ENCODE measurements at regions not wholly inside any gene's neighbourhood (a gene's known extent, or its start where the extent isn't known, plus 50 kb on each side); places are given as distances from the start of the nearest gene placed in this dataset.

- H3F3A ChIP-seq (ENCODE audit: insufficient read depth, low read length, poor library complexity, severe bottlenecking) = no peaks in the 10 kb centered on the region
- no peaks in the 10 kb centered on the region for H3K9me3 ChIP-seq (ENCODE audit: low read length)
- no peak overlapping the region for H3K9ac ChIP-seq (ENCODE audit: low read length)
- no peak overlapping the region for H3K27ac ChIP-seq (ENCODE audit: low read length)
- no peaks in the 10 kb centered on the region for H3K27me3 ChIP-seq (ENCODE audit: insufficient read depth, low read depth, low read length)
- no peaks in the 10 kb centered on the region for H3K79me2 ChIP-seq (replicated peaks; ENCODE audit: insufficient read depth, low read length)
- H3K9me2 ChIP-seq (ENCODE audit: insufficient read depth, low read length) = no peaks in the 10 kb centered on the region
- H3K36me3 ChIP-seq (ENCODE audit: insufficient read depth, low read length) = no peaks in the 10 kb centered on the region
- H3K4me3 ChIP-seq (ENCODE audit: low read length) = no peak overlapping the region
- no peak overlapping the region for H3K4me2 ChIP-seq (ENCODE audit: low read length)
- no peak for TF ChIP-seq POLR2AphosphoS5 (IDR thresholded peaks at IDR 0.05)
- TF ChIP-seq EZH2 (IDR thresholded peaks at IDR 0.05; ENCODE audit: borderline replicate concordance, insufficient read depth, low read length, poor library complexity, severe bottlenecking) = no peak
- TF ChIP-seq MXI1 (conservative IDR thresholded peaks at IDR 0.05; ENCODE audit: poor library complexity, severe bottlenecking) = no peak
- TF ChIP-seq EP300 (conservative IDR thresholded peaks at IDR 0.05; ENCODE audit: poor library complexity, severe bottlenecking) = no peak
- TF ChIP-seq CTCF (IDR thresholded peaks at IDR 0.05; ENCODE audit: poor library complexity, severe bottlenecking) = no peak
- TF ChIP-seq REST (IDR thresholded peaks at IDR 0.05; ENCODE audit: borderline replicate concordance) = no peak
- no peak for TF ChIP-seq TAF1 (IDR thresholded peaks at IDR 0.05; ENCODE audit: low read depth)
- TF ChIP-seq RAD21 (conservative IDR thresholded peaks at IDR 0.05) = no peak
- no peak for TF ChIP-seq SMC3 (conservative IDR thresholded peaks at IDR 0.05; ENCODE audit: poor library complexity)
- H4K20me1 ChIP-seq (ENCODE audit: insufficient read depth) = no peaks in the 10 kb centered on the region
- H2AFZ ChIP-seq (ENCODE audit: low read depth, low read length) = no peak overlapping the region
Observed at GRCh38 chr5:93206203-93206602, 374.8 kb downstream of the NR2F1-AS1 start.

GRCh38 chr5:93201061-93201460, 380.0 kb downstream of the NR2F1-AS1 start:
- H3K9me2 ChIP-seq (ENCODE audit: insufficient read depth, low read length) = no peaks in the 10 kb centered on the region
- no peaks in the 10 kb centered on the region for H4K20me1 ChIP-seq (ENCODE audit: insufficient read depth)
- H2AFZ ChIP-seq (ENCODE audit: low read depth, low read length) = no peak overlapping the region
- H3K4me2 ChIP-seq (ENCODE audit: low read length) = no peak overlapping the region
- no peaks in the 10 kb centered on the region for H3K27me3 ChIP-seq (ENCODE audit: insufficient read depth, low read depth, low read length)
- H3F3A ChIP-seq (ENCODE audit: insufficient read depth, low read length, poor library complexity, severe bottlenecking) = no peaks in the 10 kb centered on the region
- H3K9me3 ChIP-seq (ENCODE audit: low read length) = no peaks in the 10 kb centered on the region
- H3K27ac ChIP-seq (ENCODE audit: low read length) = no peak overlapping the region
- no peak overlapping the region for H3K9ac ChIP-seq (ENCODE audit: low read length)
- no peaks in the 10 kb centered on the region for H3K79me2 ChIP-seq (replicated peaks; ENCODE audit: insufficient read depth, low read length)
- no peaks in the 10 kb centered on the region for H3K36me3 ChIP-seq (ENCODE audit: insufficient read depth, low read length)
- TF ChIP-seq CTCF (IDR thresholded peaks at IDR 0.05; ENCODE audit: poor library complexity, severe bottlenecking) = no peak
- TF ChIP-seq POLR2AphosphoS5 (IDR thresholded peaks at IDR 0.05) = no peak
- no peak for TF ChIP-seq SMC3 (conservative IDR thresholded peaks at IDR 0.05; ENCODE audit: poor library complexity)
- TF ChIP-seq MXI1 (conservative IDR thresholded peaks at IDR 0.05; ENCODE audit: poor library complexity, severe bottlenecking) = no peak
- TF ChIP-seq REST (IDR thresholded peaks at IDR 0.05; ENCODE audit: borderline replicate concordance) = no peak
- no peak for TF ChIP-seq TAF1 (IDR thresholded peaks at IDR 0.05; ENCODE audit: low read depth)
- no peak for TF ChIP-seq EP300 (conservative IDR thresholded peaks at IDR 0.05; ENCODE audit: poor library complexity, severe bottlenecking)
- TF ChIP-seq RAD21 (conservative IDR thresholded peaks at IDR 0.05) = no peak
- no peak for TF ChIP-seq EZH2 (IDR thresholded peaks at IDR 0.05; ENCODE audit: borderline replicate concordance, insufficient read depth, low read length, poor library complexity, severe bottlenecking)
- H3K4me3 ChIP-seq (ENCODE audit: low read length) = no peak overlapping the region
